Lower leg skin (tissue), 3 donors: ENCODE measurements at regions not wholly inside any gene's neighbourhood (a gene's known extent, or its start where the extent isn't known, plus 50 kb on each side); places are given as distances from the start of the nearest gene placed in this dataset.

ENCODE experiments used
- CTCF ChIP-seq, 3 donors: fragments of 450-650 bp; IDR thresholded peaks; one replicate each; pipeline ENCODE4 v1.5.1; 2016; ENCODE audit warnings: antibody characterized with exemption in 3 of 3, mild to moderate bottlenecking in 3 of 3, moderate library complexity in 2 of 3
- POLR2A ChIP-seq, 2 donors: fragments of 450-650 bp; IDR thresholded peaks; one replicate each; pipeline ENCODE4 v1.6.1; 2016 to 2017; ENCODE audit warnings: antibody characterized with exemption in 2 of 2, mild to moderate bottlenecking in 1 of 2, moderate library complexity in 1 of 2

GRCh38 chr12:91576432-91576831 is 393.8 kb upstream of the DCN start:
- no peak for TF ChIP-seq CTCF (IDR thresholded peaks at IDR 0.05)
- no peak for TF ChIP-seq POLR2A (IDR thresholded peaks at IDR 0.05)
